Activated CD4-positive, alpha-beta T cell treated with anti-CD3 and anti-CD28 coated beads, Interleukin-2, amount 10 ng/mL, durations not matched to agents 7 days and 5 days (primary cell): ENCODE measurements at regions not wholly inside any gene's neighbourhood (a gene's known extent, or its start where the extent isn't known, plus 50 kb on each side); places are given as distances from the start of the nearest gene placed in this dataset.

Source experiments
- CTCF ChIA-PET: fragments of 350-600 bp; sonication (Branson Sonifier 250); formaldehyde crosslinking; loops from one replicate; lab custom pipeline; 2021; ENCODE audit warnings: antibody characterized with exemption; lab: Charles Lee
- POLR2A ChIA-PET: fragments of 350-600 bp; sonication (Branson Sonifier 250); formaldehyde crosslinking; loops from one replicate; lab custom pipeline; 2021; ENCODE audit warnings: antibody characterized with exemption; lab: Charles Lee
- DNase-seq: peaks from one replicate; pipeline ENCODE4 v3.0.0-alpha.2; 2020
- H3K27ac Mint-ChIP-seq: one replicate; pipeline ENCODE4 v1.8.0; 2021; ENCODE audit warnings: mild to moderate bottlenecking, moderate library complexity, mixed read lengths
- H3K27me3 Mint-ChIP-seq: one replicate; pipeline ENCODE4 v1.8.0; 2021; ENCODE audit warnings: mixed read lengths
- H3K36me3 Mint-ChIP-seq: one replicate; pipeline ENCODE4 v1.8.0; 2021; ENCODE audit warnings: low read depth, mixed read lengths
- H3K4me1 Mint-ChIP-seq: one replicate; pipeline ENCODE4 v1.8.0; 2021; ENCODE audit warnings: mixed read lengths
- H3K4me3 Mint-ChIP-seq: one replicate; pipeline ENCODE4 v1.8.0; 2021; ENCODE audit warnings: mild to moderate bottlenecking, moderate library complexity, mixed read lengths
- H3K9me3 Mint-ChIP-seq: one replicate; pipeline ENCODE4 v1.8.0; 2021; ENCODE audit warnings: mixed read lengths

DNA sequence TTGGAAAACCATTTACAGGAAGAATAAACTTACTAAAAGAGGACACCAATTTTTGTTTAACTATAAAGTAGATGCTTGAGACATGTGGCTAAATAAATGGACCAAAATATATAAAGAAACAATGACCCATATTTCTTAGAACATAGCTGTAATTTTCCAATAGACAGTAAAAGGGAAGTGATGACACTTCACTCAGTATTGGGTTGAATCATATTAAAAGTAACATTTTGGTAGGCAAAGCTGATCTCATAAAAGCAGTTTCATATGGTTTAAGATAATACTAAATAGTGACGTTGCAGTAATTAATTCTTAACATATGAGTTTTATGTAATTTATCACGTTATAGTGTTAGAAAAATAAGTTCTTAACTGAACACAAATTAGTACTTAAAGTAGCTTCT lies 308.9 kb upstream of the RUNX1 start:
- POLR2A ChIA-PET, result no interaction called here
- CTCF ChIA-PET, result interaction anchor here (0.7 to 1.0 kb wide), 2 partner anchors 12 to 19 kb away, joined by 3 read pairs; no protein-coding TSS in a partner anchor
- Mint-ChIP-seq H3K4me3 (no peak overlapping the region), H3K27me3 (no peaks in the 10 kb centered on the region), H3K27ac (no peak overlapping the region), H3K9me3 (no peaks in the 10 kb centered on the region), H3K4me1 (peaks cover 3% of the 10 kb centered on the region), H3K36me3 (no peaks in the 10 kb centered on the region)
- DNase-seq, result no peak

DNA sequence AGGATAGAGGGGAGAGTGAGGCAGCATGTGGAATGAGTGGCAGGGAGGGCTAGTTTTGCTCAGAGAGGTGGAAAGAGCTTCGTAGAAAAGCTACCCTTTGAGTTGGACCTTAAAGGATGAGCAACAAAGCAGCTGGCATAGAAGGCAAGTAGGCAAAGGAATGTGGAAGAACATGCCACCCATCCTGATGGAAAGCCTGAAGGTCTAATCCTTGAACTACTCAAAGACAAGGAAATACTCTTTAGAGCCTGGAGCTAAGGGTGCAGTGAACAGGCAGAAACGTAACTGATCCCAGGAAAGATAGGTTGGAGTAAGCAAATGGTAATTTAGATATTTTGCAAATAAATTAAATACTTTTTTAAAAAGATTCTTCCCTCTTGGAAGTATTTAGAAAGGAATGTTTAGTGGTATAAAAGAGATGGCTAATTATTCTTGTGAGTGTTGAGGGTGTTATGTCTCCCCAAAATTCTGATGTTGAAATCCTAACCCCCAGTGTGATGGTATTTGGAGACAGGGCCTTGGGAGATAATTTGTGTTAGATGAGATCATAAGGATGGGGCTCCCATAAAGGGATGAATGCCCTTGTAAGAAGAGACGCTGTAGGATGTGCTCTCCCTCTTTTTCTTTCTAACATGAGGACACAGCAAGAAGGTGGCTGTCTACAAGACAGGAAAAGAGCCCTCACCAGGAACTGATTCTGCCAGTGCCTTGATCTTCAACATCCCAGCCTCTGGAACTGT lies 308.1 kb upstream of the RUNX1 start:
- Mint-ChIP-seq H3K9me3 (no peaks in the 10 kb centered on the region), H3K4me3 (no peak overlapping the region), H3K4me1 (peaks cover 5% of the 10 kb centered on the region), H3K27me3 (no peaks in the 10 kb centered on the region), H3K36me3 (no peaks in the 10 kb centered on the region), H3K27ac (no peak overlapping the region)
- ChIA-PET CTCF (interaction anchor here (0.6 to 1.4 kb wide), 5 partner anchors 11 to 362 kb away, joined by 3 to 5 read pairs (median 3); no protein-coding TSS in a partner anchor), POLR2A (no interaction called here)
- no peak for DNase-seq

DNA sequence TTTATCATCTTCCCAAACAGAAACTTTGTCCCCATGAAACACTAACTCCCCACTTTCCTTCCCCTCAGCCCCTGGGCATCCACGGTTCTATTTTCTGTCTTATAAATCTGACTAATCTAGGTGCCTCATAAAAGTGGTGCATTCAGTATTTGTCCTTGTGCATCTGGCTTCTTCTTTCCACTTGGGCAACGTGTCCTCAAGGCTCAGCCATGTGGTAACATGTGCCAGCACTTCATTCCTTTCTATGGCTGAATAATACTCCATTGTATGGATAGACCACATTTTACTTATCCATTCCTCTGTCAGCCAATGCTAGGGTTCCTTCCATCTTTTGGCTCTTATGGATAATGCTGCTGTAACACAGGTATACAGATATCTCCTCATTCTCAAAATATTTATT lies 305.0 kb upstream of the RUNX1 start:
- Mint-ChIP-seq H3K36me3 (no peaks in the 10 kb centered on the region), H3K4me3 (no peak overlapping the region), H3K9me3 (no peaks in the 10 kb centered on the region), H3K4me1 (peaks cover 13% of the 10 kb centered on the region), H3K27ac (no peak overlapping the region), H3K27me3 (no peaks in the 10 kb centered on the region)
- CTCF ChIA-PET, result interaction anchor here (0.9 kb wide), 1 partner anchor 16 kb away, joined by 4 read pairs; no protein-coding TSS in a partner anchor
- no peak for DNase-seq
- POLR2A ChIA-PET, result no interaction called here

DNA sequence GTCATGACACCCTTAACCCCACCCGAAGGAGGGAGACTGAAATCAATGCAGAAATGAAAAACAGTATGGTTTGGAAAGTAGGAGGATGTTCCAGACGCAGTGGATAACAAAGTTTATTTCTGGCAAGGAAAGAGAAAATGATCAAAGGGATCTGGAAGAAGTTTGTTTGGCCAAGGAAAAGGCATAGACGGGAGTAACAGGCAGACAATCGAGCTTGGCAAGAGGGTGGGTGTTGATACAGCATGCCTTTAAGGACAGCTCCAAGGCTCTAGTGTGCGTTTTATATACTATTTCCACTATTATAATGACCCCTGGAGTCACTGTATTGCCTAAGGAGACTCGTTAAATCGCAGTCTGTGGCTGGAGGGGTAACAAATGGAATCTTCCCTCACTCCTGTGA lies 303.7 kb upstream of the RUNX1 start:
- Mint-ChIP-seq H3K36me3 (no peaks in the 10 kb centered on the region), H3K9me3 (peaks cover 3% of the 10 kb centered on the region), H3K27me3 (no peaks in the 10 kb centered on the region), H3K4me1 (peaks cover 11% of the 10 kb centered on the region), H3K4me3 (no peak overlapping the region), H3K27ac (no peak overlapping the region)
- POLR2A ChIA-PET, result no interaction called here
- DNase-seq, result no peak
- CTCF ChIA-PET, result no interaction called here

DNA sequence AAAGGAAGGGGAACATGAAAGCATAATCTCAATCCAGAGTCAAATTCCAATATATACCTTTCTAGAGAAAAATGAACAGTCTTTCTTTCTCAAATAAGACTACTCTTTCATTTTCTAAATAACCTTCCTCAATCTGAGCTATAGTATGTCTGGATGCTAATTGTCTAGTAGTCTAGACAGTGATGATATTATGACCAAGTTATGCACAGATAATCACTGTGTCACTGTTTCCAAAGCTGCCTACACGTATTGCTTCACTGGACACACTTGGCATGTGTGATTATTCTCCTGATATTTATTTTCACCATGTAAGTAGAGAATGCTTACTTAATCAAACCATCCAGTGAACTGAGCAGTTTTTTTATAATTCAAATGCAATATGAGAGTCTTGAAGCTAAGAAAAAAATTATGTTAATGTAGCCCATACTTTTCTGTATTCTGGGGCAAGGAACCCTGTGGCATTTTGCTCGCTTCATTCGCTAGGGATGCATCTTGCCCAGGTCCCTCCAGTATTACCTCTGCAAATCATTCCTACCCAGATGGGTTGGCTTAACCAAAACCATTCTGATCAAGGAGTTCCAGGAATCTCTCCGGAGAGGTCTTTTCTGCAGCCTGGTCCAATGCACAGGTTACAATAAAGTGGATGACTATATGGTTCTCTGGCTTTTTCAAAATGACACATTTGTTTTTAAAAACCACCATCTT lies 303.1 kb upstream of the RUNX1 start:
- ChIA-PET POLR2A (no interaction called here), CTCF (no interaction called here)
- no peak overlapping the region for H3K4me3 Mint-ChIP-seq
- H3K27me3 Mint-ChIP-seq, result no peaks in the 10 kb centered on the region
- H3K4me1 Mint-ChIP-seq, result peaks cover 9% of the 10 kb centered on the region
- H3K9me3 Mint-ChIP-seq, result peaks cover 6% of the 10 kb centered on the region
- no peak for DNase-seq
- H3K36me3 Mint-ChIP-seq, result no peaks in the 10 kb centered on the region
- no peak overlapping the region for H3K27ac Mint-ChIP-seq

DNA sequence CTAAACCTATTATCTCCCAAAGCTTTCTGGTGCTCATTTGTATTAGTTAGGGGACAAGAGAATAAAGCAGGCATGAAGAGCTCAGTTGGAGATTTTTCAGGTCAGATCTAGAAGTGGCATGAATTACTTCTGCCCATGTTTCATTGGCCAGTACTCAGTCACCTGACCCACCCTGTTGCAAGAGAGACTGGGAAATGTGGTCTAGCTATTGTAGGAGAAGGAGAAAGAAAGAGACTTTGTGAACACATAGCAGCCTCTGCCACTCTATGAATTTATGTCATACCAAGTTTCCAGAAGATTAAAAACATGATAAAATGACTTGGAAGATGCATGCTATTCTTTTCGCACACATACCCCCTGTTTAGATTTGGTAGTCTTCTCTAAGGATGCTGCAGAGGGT lies 302.3 kb upstream of the RUNX1 start:
- ChIA-PET CTCF (interaction anchor here (1.4 kb wide), 1 partner anchor 11 kb away, joined by 5 read pairs; no protein-coding TSS in a partner anchor), POLR2A (no interaction called here)
- DNase-seq, result no peak
- peaks cover 6% of the 10 kb centered on the region for H3K9me3 Mint-ChIP-seq
- no peaks in the 10 kb centered on the region for H3K27me3 Mint-ChIP-seq
- H3K4me1 Mint-ChIP-seq, result peaks cover 12% of the 10 kb centered on the region
- H3K36me3 Mint-ChIP-seq, result no peaks in the 10 kb centered on the region
- no peak overlapping the region for H3K27ac Mint-ChIP-seq
- no peak overlapping the region for H3K4me3 Mint-ChIP-seq

DNA sequence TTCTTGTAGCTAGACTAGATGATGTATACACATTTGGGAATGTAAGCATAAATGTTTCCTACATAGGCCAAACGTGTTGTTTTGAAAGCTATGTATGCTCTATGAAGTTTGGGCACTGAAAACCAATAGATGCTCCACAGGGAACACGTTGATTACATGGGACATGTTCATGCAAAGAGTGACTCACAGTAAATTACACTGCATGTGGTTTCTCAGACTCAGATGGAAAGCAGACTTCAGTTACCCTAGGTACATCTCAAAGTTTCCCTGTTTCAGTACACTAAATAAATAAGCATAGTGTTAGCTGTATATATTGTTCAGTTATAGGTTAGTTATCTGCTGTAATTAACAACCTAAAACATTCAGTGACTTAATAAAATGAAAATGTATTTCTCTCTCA lies 301.9 kb upstream of the RUNX1 start:
- POLR2A ChIA-PET, result no interaction called here
- Mint-ChIP-seq H3K27me3 (no peaks in the 10 kb centered on the region), H3K27ac (no peak overlapping the region), H3K4me1 (peaks cover 12% of the 10 kb centered on the region), H3K4me3 (no peak overlapping the region), H3K9me3 (peaks cover 6% of the 10 kb centered on the region), H3K36me3 (no peaks in the 10 kb centered on the region)
- CTCF ChIA-PET, result interaction anchor here (1.2 to 1.4 kb wide), 2 partner anchors 11 to 19 kb away, joined by 3 to 5 read pairs; no protein-coding TSS in a partner anchor
- no peak for DNase-seq

DNA sequence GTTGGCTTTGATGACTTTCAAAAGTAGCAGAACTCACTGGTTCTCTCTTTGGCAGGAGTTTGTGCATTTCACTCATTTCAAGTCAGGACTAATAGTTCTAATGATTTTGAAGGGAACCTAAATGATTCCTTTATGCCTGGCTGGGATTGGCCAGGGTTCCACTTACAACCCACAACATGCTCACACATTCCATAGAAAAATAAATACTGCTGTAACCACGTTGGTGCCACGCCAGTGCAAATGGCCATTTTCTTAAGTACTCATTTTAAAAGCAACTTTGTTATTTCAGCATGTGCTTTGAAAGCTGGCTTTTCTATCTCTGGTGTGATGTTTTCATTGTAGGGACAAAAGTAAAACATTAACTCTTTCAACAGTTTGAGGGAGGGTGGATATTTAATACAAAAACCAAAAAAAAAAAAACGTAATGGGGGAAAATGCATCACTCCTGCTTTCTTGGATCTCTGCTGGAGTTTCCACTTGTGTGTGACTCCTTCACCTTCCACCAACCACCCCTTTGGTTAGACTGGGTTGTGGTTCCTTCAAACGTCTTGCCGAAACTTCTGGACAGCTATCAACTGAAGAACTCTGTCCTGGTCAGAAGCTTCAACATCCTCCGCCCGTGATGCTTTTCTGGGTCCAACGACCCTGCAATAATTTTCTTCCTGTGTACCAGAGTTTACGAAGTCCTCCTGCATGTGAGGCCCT lies 300.4 kb upstream of the RUNX1 start:
- Mint-ChIP-seq H3K4me3 (no peak overlapping the region), H3K4me1 (peaks cover 12% of the 10 kb centered on the region), H3K27me3 (no peaks in the 10 kb centered on the region), H3K9me3 (peaks cover 6% of the 10 kb centered on the region), H3K27ac (no peak overlapping the region), H3K36me3 (no peaks in the 10 kb centered on the region)
- no peak for DNase-seq
- CTCF ChIA-PET, result interaction anchor here (1.6 kb wide), 1 partner anchor 16 kb away, joined by 4 read pairs; no protein-coding TSS in a partner anchor
- POLR2A ChIA-PET, result no interaction called here

DNA sequence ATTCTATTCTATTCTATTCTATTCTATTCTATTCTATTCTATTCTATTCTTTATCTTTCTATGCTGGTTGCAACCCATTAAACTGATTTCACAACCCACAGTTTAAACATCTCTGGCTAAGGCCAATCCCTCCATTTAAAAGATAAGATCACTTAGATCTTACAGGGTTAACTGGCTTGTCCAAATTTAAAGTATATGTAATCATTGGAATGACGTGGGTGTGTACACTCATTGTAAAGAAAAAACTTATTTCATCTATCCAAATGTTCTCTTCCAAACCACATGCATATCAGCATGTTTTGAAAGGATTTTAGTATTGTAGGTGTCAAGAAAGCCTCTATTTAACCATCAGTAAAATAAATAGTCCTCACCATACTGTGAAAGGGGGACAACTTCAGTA lies 299.6 kb upstream of the RUNX1 start:
- POLR2A ChIA-PET, result no interaction called here
- DNase-seq, result no peak
- CTCF ChIA-PET, result interaction anchor here (1.6 kb wide), 1 partner anchor 15 kb away, joined by 4 read pairs; no protein-coding TSS in a partner anchor
- H3K27me3 Mint-ChIP-seq, result no peaks in the 10 kb centered on the region
- peaks cover 12% of the 10 kb centered on the region for H3K4me1 Mint-ChIP-seq
- H3K4me3 Mint-ChIP-seq, result no peak overlapping the region
- H3K27ac Mint-ChIP-seq, result no peak overlapping the region
- no peaks in the 10 kb centered on the region for H3K36me3 Mint-ChIP-seq
- H3K9me3 Mint-ChIP-seq, result peaks cover 6% of the 10 kb centered on the region

DNA sequence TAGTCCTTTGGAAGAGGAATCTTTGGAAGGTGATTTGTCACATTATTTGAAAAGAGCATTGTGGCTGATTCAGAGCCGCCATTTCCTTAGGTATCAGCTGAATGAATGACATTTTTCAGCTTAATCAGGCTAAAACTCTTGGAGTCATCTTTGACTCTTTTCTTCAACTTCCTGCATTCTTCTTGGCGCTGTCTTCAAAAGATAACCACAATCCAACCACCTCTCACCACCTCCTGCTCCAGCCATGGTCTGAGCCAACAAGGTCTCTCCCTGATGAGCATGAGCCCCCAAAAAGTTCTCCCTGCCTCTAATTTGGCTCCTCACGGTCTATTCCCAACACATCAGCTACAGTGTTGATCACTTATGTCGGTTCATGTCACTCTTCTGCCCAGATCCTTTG lies 297.6 kb upstream of the RUNX1 start:
- Mint-ChIP-seq H3K4me1 (peaks cover 27% of the 10 kb centered on the region), H3K9me3 (peaks cover 6% of the 10 kb centered on the region), H3K4me3 (no peak overlapping the region), H3K27ac (no peak overlapping the region), H3K36me3 (no peaks in the 10 kb centered on the region), H3K27me3 (no peaks in the 10 kb centered on the region)
- POLR2A ChIA-PET, result interaction anchor here (0.6 kb wide), 1 partner anchor 175 kb away, joined by 3 read pairs; no protein-coding TSS in a partner anchor
- DNase-seq, result no peak
- CTCF ChIA-PET, result interaction anchor here (1.0 to 1.3 kb wide), 3 partner anchors 11 to 295 kb away, joined by 3 to 4 read pairs (median 3); no protein-coding TSS in a partner anchor

DNA sequence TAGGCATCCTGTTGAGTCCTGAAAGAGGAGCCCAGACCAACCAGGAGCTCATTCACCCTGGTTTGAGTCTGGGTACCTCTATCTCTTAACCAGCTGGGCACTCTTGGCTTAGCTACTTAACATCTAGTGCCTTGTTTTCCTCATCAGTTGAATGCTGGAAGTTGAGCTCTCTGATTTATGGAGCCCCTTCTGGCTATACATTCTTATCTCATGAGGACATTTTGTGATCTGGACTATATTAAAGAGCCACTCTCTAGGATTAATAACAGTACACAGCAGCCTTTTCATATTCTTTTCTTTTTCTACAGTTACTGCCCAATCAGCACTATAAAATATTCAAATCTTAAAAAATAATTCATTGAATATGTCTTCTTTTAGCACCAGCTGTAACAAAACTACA lies 296.9 kb upstream of the RUNX1 start:
- CTCF ChIA-PET, result interaction anchor here (0.6 to 1.3 kb wide), 3 partner anchors 12 to 823 kb away, joined by 3 to 4 read pairs (median 3); no protein-coding TSS in a partner anchor
- DNase-seq, result no peak
- Mint-ChIP-seq H3K27ac (no peak overlapping the region), H3K9me3 (peaks cover 6% of the 10 kb centered on the region), H3K4me1 (peaks cover 22% of the 10 kb centered on the region), H3K36me3 (no peaks in the 10 kb centered on the region), H3K4me3 (no peak overlapping the region), H3K27me3 (no peaks in the 10 kb centered on the region)
- POLR2A ChIA-PET, result interaction anchor here (0.6 kb wide), 1 partner anchor 174 kb away, joined by 3 read pairs; no protein-coding TSS in a partner anchor

DNA sequence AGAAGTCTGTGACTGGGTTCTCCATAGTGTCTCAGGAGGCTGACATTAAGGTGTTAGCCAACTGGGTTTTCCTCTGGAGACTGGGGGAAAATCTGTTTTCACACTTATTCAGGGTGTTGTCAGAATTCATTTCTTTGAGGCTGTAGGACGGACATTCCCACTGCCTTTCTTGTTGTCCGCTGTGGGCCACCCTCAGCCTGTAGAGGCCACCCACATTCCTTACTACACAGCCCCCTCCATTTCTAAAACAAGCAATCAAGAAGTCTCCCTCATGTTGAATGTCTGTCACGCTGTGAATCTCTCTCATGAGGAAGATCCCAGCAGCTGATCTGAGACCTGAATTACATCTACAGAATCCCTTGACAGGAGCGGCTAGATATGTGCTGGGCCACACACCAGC lies 295.5 kb upstream of the RUNX1 start:
- Mint-ChIP-seq H3K27me3 (no peaks in the 10 kb centered on the region), H3K27ac (no peak overlapping the region), H3K9me3 (peaks cover 6% of the 10 kb centered on the region), H3K4me3 (no peak overlapping the region), H3K36me3 (no peaks in the 10 kb centered on the region), H3K4me1 (peaks cover 19% of the 10 kb centered on the region)
- POLR2A ChIA-PET, result no interaction called here
- CTCF ChIA-PET, result no interaction called here
- DNase-seq, result no peak
